ENCODE measurements at regions not wholly inside any gene's neighbourhood (a gene's known extent, or its start where the extent isn't known, plus 50 kb on each side); places are given as distances from the start of the nearest gene placed in this dataset.

GRCh38 chr12:74922642-74923041 lies 287.0 kb downstream of the KCNC2 start:
- Histone ChIP-seq H3K36me3 (ENCODE audit: control insufficient read depth, insufficient read depth, low read length) (no peaks in the 10 kb centered on the region), H3K27me3 (ENCODE audit: control insufficient read depth, insufficient read depth, low read length) (no peaks in the 10 kb centered on the region), H3K4me3 (ENCODE audit: low read depth, low read length) (no peak overlapping the region)
- no peak for TF ChIP-seq CTCF (IDR thresholded peaks at IDR 0.05; ENCODE audit: insufficient read depth, low read length, severe bottlenecking)
- FAIRE-seq (no peak), DNase-seq (ENCODE audit: low read depth) (no peak)

- DNase-seq (ENCODE audit: low read depth) (no peak), FAIRE-seq (no peak)
- no peak for TF ChIP-seq CTCF (IDR thresholded peaks at IDR 0.05; ENCODE audit: insufficient read depth, low read length, severe bottlenecking)
- Histone ChIP-seq H3K27me3 (ENCODE audit: control insufficient read depth, insufficient read depth, low read length) (no peaks in the 10 kb centered on the region), H3K36me3 (ENCODE audit: control insufficient read depth, insufficient read depth, low read length) (no peaks in the 10 kb centered on the region), H3K4me3 (ENCODE audit: low read depth, low read length) (no peak overlapping the region)
Measured at GRCh38 chr12:74941670-74942069, 268.0 kb downstream of the KCNC2 start.

GRCh38 chr12:74945771-74946198 lies 263.9 kb downstream of the KCNC2 start:
- Histone ChIP-seq H3K27me3 (ENCODE audit: control insufficient read depth, insufficient read depth, low read length) (no peaks in the 10 kb centered on the region), H3K4me3 (ENCODE audit: low read depth, low read length) (no peak overlapping the region), H3K36me3 (ENCODE audit: control insufficient read depth, insufficient read depth, low read length) (no peaks in the 10 kb centered on the region)
- FAIRE-seq (no peak), DNase-seq (ENCODE audit: low read depth) (peak; percentile 53)
- TF ChIP-seq CTCF (IDR thresholded peaks at IDR 0.05; ENCODE audit: insufficient read depth, low read length, severe bottlenecking): no peak

GRCh38 chr12:74953697-74954096 lies 255.9 kb downstream of the KCNC2 start:
- Histone ChIP-seq H3K36me3 (ENCODE audit: control insufficient read depth, insufficient read depth, low read length) (no peaks in the 10 kb centered on the region), H3K27me3 (ENCODE audit: control insufficient read depth, insufficient read depth, low read length) (no peaks in the 10 kb centered on the region), H3K4me3 (ENCODE audit: low read depth, low read length) (no peak overlapping the region)
- no peak for TF ChIP-seq CTCF (IDR thresholded peaks at IDR 0.05; ENCODE audit: insufficient read depth, low read length, severe bottlenecking)
- FAIRE-seq (no peak), DNase-seq (ENCODE audit: low read depth) (no peak)

- H3K4me3 ChIP-seq (ENCODE audit: low read depth, low read length): no peak overlapping the region
- FAIRE-seq: no peak
- TF ChIP-seq CTCF (IDR thresholded peaks at IDR 0.05; ENCODE audit: insufficient read depth, low read length, severe bottlenecking): no peak
- H3K36me3 ChIP-seq (ENCODE audit: control insufficient read depth, insufficient read depth, low read length): no peaks in the 10 kb centered on the region
- H3K27me3 ChIP-seq (ENCODE audit: control insufficient read depth, insufficient read depth, low read length): no peaks in the 10 kb centered on the region
- DNase-seq (ENCODE audit: low read depth): no peak
Measured at GRCh38 chr12:74957231-74957630, 252.4 kb downstream of the KCNC2 start.

- H3K27me3 ChIP-seq (ENCODE audit: control insufficient read depth, insufficient read depth, low read length): no peaks in the 10 kb centered on the region
- DNase-seq (ENCODE audit: low read depth) (no peak), FAIRE-seq (no peak)
- no peak overlapping the region for H3K4me3 ChIP-seq (ENCODE audit: low read depth, low read length)
- no peaks in the 10 kb centered on the region for H3K36me3 ChIP-seq (ENCODE audit: control insufficient read depth, insufficient read depth, low read length)
- TF ChIP-seq CTCF (IDR thresholded peaks at IDR 0.05; ENCODE audit: insufficient read depth, low read length, severe bottlenecking): no peak
Measured at GRCh38 chr12:74957634-74958033, 252.0 kb downstream of the KCNC2 start.

Data from bronchial epithelial cell (primary cell).